Heart right ventricle (tissue), 16 donors: ENCODE measurements at regions not wholly inside any gene's neighbourhood (a gene's known extent, or its start where the extent isn't known, plus 50 kb on each side); places are given as distances from the start of the nearest gene placed in this dataset.
A peak's percentile ranks its signal among the peaks of the same experiment; 100 is the strongest.
"Not testable (repeated sequence)": the region's sequence is repeated elsewhere in the genome, so short reads cannot be mapped to it uniquely, and the experiment has no call there.

Experiments used
- ATAC-seq, 8 donors: fragments of 200-7000 bp; cut with Tn5 transposase; one replicate each; pipeline ENCODE4 v1.9.1; 2020; ENCODE audit warnings: mild to moderate bottlenecking in 8 of 8, moderate library complexity in 8 of 8, moderate number of reproducible peaks in 1 of 8
- DNase-seq, 2 donors: peaks; one replicate each; pipeline ENCODE4 v3.0.0-alpha.2; 2020
- H3K27ac ChIP-seq, 10 donors: fragments of 200-600 bp; sonication (generic) in 2 of 10; one replicate each; pipeline versions ENCODE4 v1.5.0 to v1.8.0; 2020 to 2022; ENCODE audit warnings: mild to moderate bottlenecking in 3 of 10
- H3K27me3 ChIP-seq, 7 donors: fragments of 200-600 bp; one replicate each; pipeline ENCODE4 v1.8.0; 2021 to 2022; ENCODE audit warnings: mild to moderate bottlenecking in 2 of 7
- H3K36me3 ChIP-seq, 9 donors: fragments of 200-600 bp; sonication (generic) in 1 of 9; one replicate each; pipeline versions ENCODE4 v1.5.0 to v1.8.0; 2020 to 2022; ENCODE audit warnings: mild to moderate bottlenecking in 2 of 9
- H3K4me1 ChIP-seq, 9 donors: fragments of 200-600 bp; sonication (generic) in 1 of 9; one replicate each; pipeline versions ENCODE4 v1.5.0 to v1.8.0; 2020 to 2022; ENCODE audit warnings: mild to moderate bottlenecking in 4 of 9
- H3K4me3 ChIP-seq, 10 donors: fragments of 200-600 bp; sonication (generic) in 2 of 10; one replicate each; pipeline versions ENCODE4 v1.5.0 to v1.8.0; 2020 to 2022; ENCODE audit warnings: mild to moderate bottlenecking in 7 of 10, moderate library complexity in 2 of 10
- H3K9me3 ChIP-seq, 11 donors: fragments of 200-600 bp in 10 of 11; sonication (generic) in 2 of 11; one replicate each; pipeline versions ENCODE4 v1.5.0 to v1.8.0; 2013 to 2022; ENCODE audit warnings: mild to moderate bottlenecking in 2 of 11, control low read depth in 1 of 11, moderate library complexity in 1 of 11
- CTCF ChIP-seq, 9 donors: fragments of 200-600 bp; sonication (generic) in 2 of 9; IDR thresholded peaks; one replicate each; pipeline versions ENCODE4 v1.5.0 to v1.8.0; 2021 to 2022; ENCODE audit warnings: antibody characterized with exemption in 9 of 9, mild to moderate bottlenecking in 5 of 9, moderate library complexity in 1 of 9
- WGBS, 2 donors: extraction: QIAGEN DNeasy Blood & Tissue Kit; methylation state at CpG; one replicate each; pipeline ENCODE4 v1.1.7; 2013; ENCODE audit warnings: inconsistent platforms in 1 of 2; 5-methylcytosine and 5-hydroxymethylcytosine counted together
- intact Hi-C, 10 donors: fragments of 100-400 bp; cut with DNase I; formaldehyde crosslinking; loops; one replicate each; pipeline versions ENCODE4 v1.11.1 to v1.14.2; 2022
- donor health status: Arrhythmogenic right ventricular cardiomyopathy.
- donor health status: ischemic (EF 13 %, LVEDD 7.1; RV severe dilation, severe dysfunction).
- donor health status: healthy with polysubstance abuse.
- donor health status: DM: no; HTN: yes; CAD: no.
- donor health status: DM: no; HTN: no; CAD: no.
- donor health status: ischemic (EF 25% LVEDD 6.9; RV normal size, moderate dysfunction).
- donor health status: ischemic (EF 25% LVEDD 5.7; RV mildly dilated, moderate dysfunction).
- donor health status: healthy.
- donor health status: DM: yes; HTN: yes; CAD: no.
- donor health status: Ischemic cardiomyopathy.
- donor health status: ischemic (EF 35%, LVEDD 5.7; RV mildly dilated, moderate dysfunction).
- donor health status: nonischemic (EF 11% LVEDD 7.7; RV severe dilation, severe dysfunction).
- donor health status: DM: yes; HTN: yes; CAD: no.
- donor health status: PGD.
- donor health status: ischemic (EF 29% LVEDD 5.4; RV normal size, mild dysfunction).
- donor health status: nonischemic (EF 23%, LVEDD 6.1; RV moderate dilation, normal function).

- intact Hi-C loops, result no loop called here
- 92 to 93% methylated on average over 28 to 30 of the region's 30 CpGs for WGBS, 2 donors
Measured at GRCh38 chr3:162710332-162711112, 1213.9 kb downstream of the OTOL1 start.

GRCh38 chr3:162717074-162717473, 1220.5 kb downstream of the OTOL1 start:
- WGBS, 2 donors, result 77 to 83% methylated on average over 6 of the region's 6 CpGs
- intact Hi-C loops, H3K27ac ChIP-seq, DNase-seq, H3K27me3 ChIP-seq, H3K4me3 ChIP-seq, ATAC-seq, H3K4me1 ChIP-seq, H3K36me3 ChIP-seq, H3K9me3 ChIP-seq: not testable (repeated sequence)

More at GRCh38 chr3:162710332-162711112, 1213.9 kb downstream of the OTOL1 start:
- ATAC-seq, result no peak
- Histone ChIP-seq H3K4me3 (no peak overlapping the region), H3K4me1 (no peaks in the 10 kb centered on the region), H3K27me3 (no peaks in the 10 kb centered on the region), H3K9me3 (peaks cover 0 to 4% (median 0%) of the 10 kb centered on the region in 11 donors), H3K36me3 (no peaks in the 10 kb centered on the region), H3K27ac (no peak overlapping the region)
- no peak for DNase-seq
- TF ChIP-seq CTCF (IDR thresholded peaks at IDR 0.05), result no peak

- no peaks in the 10 kb centered on the region for H3K27me3 ChIP-seq
Measured at GRCh38 chr3:162718697-162719096, 1222.1 kb downstream of the OTOL1 start.

GRCh38 chr3:162719684-162720341, 1223.2 kb downstream of the OTOL1 start:
- ATAC-seq (no peak), DNase-seq (no peak)
- H3K4me3 ChIP-seq, result no peak overlapping the region
- no peaks in the 10 kb centered on the region for H3K36me3 ChIP-seq
- intact Hi-C loops, result no loop called here
- TF ChIP-seq CTCF (IDR thresholded peaks at IDR 0.05), result no peak
- no peaks in the 10 kb centered on the region for H3K27me3 ChIP-seq
- no peaks in the 10 kb centered on the region for H3K9me3 ChIP-seq
- H3K4me1 ChIP-seq, result no peaks in the 10 kb centered on the region
- no peak overlapping the region for H3K27ac ChIP-seq

More at GRCh38 chr3:162718697-162719096, 1222.1 kb downstream of the OTOL1 start:
- intact Hi-C loops, result no loop called here
- no peak for TF ChIP-seq CTCF (IDR thresholded peaks at IDR 0.05)
- 57 to 58% methylated on average over 2 of the region's 2 CpGs for WGBS, 2 donors
- Histone ChIP-seq H3K27ac (no peak overlapping the region), H3K36me3 (no peaks in the 10 kb centered on the region), H3K4me3 (no peak overlapping the region), H3K9me3 (no peaks in the 10 kb centered on the region), H3K4me1 (no peaks in the 10 kb centered on the region)
- peak in 2 of 8 donors; percentile 29 to 54 for ATAC-seq
- peak in 1 of 2 donors; percentile 29 for DNase-seq

GRCh38 chr3:162721736-162722135, 1225.1 kb downstream of the OTOL1 start:
- H3K4me3 ChIP-seq, result no peak overlapping the region
- no peak overlapping the region for H3K27ac ChIP-seq
- intact Hi-C loops, result no loop called here
- no peaks in the 10 kb centered on the region for H3K9me3 ChIP-seq
- no peaks in the 10 kb centered on the region for H3K27me3 ChIP-seq
- DNase-seq, result no peak
- no peaks in the 10 kb centered on the region for H3K4me1 ChIP-seq
- no peaks in the 10 kb centered on the region for H3K36me3 ChIP-seq
- TF ChIP-seq CTCF (IDR thresholded peaks at IDR 0.05), result no peak
- 73 to 79% methylated on average over 1 of the region's 1 CpG for WGBS, 2 donors
- ATAC-seq, result no peak
